ENCODE measurements at regions not wholly inside any gene's neighbourhood (a gene's known extent, or its start where the extent isn't known, plus 50 kb on each side); places are given as distances from the start of the nearest gene placed in this dataset.

DNA sequence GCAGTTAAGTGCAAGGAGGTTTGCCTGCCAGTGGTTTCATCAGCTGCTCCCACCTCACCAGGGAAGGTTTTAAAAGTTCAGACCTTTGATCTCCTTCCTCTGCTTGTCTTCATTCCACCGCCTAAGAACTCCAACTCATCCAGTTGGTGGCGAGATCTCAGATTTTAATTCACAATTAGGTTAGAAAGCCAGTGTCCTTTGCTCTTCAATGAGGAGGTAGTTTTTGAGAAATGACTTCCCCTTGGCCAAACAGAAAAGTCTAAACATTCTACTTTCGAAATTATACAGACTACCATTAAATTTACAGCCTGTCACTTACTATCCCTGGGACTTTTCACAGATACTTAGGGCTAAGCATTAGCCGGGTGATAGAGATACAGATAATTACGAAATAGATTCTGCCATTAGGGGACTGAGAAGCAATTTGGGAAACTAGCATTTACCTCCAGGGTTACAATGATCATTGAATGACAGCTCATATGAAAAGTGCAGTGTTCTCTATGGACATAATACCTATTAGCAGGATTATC is 513.4 kb upstream of the GHITM start:
- DNase-seq (ENCODE audit: low read depth, low spot score), result no peak
- H3K27me3 ChIP-seq (ENCODE audit: control insufficient read depth, insufficient read depth, low read length), result no peaks in the 10 kb centered on the region
- TF ChIP-seq CTCF (IDR thresholded peaks at IDR 0.05; ENCODE audit: low read depth, low read length), result no peak
- ChIA-PET CTCF (no interaction called here), POLR2A (no interaction called here)
- no peaks in the 10 kb centered on the region for H3K9me3 ChIP-seq (ENCODE audit: control insufficient read depth, insufficient read depth, low read length)
- H3K27ac ChIP-seq (ENCODE audit: low read depth, low read length), result no peak overlapping the region
- no peak overlapping the region for H3K4me3 ChIP-seq (ENCODE audit: low read depth, low read length)

DNA sequence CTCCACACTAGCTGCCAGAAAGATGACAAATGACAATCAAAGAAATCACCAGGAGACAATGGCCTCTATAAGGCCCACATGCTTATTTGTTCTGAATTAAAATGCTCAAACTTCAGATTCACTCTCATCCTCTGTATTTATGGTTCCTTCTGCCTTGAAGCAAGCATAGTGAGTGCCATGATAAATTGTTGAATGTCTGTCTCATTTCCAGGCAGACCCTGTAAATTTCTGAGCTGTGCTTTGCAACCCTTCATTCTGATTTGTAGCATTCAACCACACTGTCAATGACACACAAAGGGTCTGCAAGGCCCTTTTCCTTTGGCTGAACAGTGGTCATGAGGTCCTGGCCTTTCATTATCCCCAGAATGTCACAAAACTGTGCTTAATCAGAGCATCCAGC is 506.6 kb upstream of the GHITM start:
- no peak for TF ChIP-seq CTCF (IDR thresholded peaks at IDR 0.05; ENCODE audit: low read depth, low read length)
- CTCF ChIA-PET, result no interaction called here
- Histone ChIP-seq H3K4me3 (ENCODE audit: low read depth, low read length) (no peak overlapping the region), H3K27me3 (ENCODE audit: control insufficient read depth, insufficient read depth, low read length) (no peaks in the 10 kb centered on the region), H3K27ac (ENCODE audit: low read depth, low read length) (no peak overlapping the region), H3K9me3 (ENCODE audit: control insufficient read depth, insufficient read depth, low read length) (0 out of 2 replicates have a peak, but pooled peaks cover 4% of the 10 kb centered on the region)
- POLR2A ChIA-PET, result no interaction called here
- no peak for DNase-seq (ENCODE audit: low read depth, low spot score)

- POLR2A ChIA-PET, result no interaction called here
- Histone ChIP-seq H3K27ac (ENCODE audit: low read depth, low read length) (no peak overlapping the region), H3K9me3 (ENCODE audit: control insufficient read depth, insufficient read depth, low read length) (0 out of 2 replicates have a peak, but pooled peaks cover 4% of the 10 kb centered on the region), H3K4me3 (ENCODE audit: low read depth, low read length) (no peak overlapping the region), H3K27me3 (ENCODE audit: control insufficient read depth, insufficient read depth, low read length) (no peaks in the 10 kb centered on the region)
- TF ChIP-seq CTCF (IDR thresholded peaks at IDR 0.05; ENCODE audit: low read depth, low read length), result no peak
- no peak for DNase-seq (ENCODE audit: low read depth, low spot score)
- CTCF ChIA-PET, result no interaction called here
Observed at GRCh38 chr10:83633547-83633946, 505.8 kb upstream of the GHITM start.

- ChIA-PET POLR2A (no interaction called here), CTCF (no interaction called here)
- DNase-seq (ENCODE audit: low read depth, low spot score), result no peak
- no peak for TF ChIP-seq CTCF (IDR thresholded peaks at IDR 0.05; ENCODE audit: low read depth, low read length)
- Histone ChIP-seq H3K9me3 (ENCODE audit: control insufficient read depth, insufficient read depth, low read length) (no peaks in the 10 kb centered on the region), H3K4me3 (ENCODE audit: low read depth, low read length) (no peak overlapping the region), H3K27ac (ENCODE audit: low read depth, low read length) (no peak overlapping the region), H3K27me3 (ENCODE audit: control insufficient read depth, insufficient read depth, low read length) (no peaks in the 10 kb centered on the region)
Observed at GRCh38 chr10:83636826-83637225, 502.5 kb upstream of the GHITM start.

GRCh38 chr10:83647526-83647925 is 491.8 kb upstream of the GHITM start:
- Histone ChIP-seq H3K27me3 (ENCODE audit: control insufficient read depth, insufficient read depth, low read length) (no peaks in the 10 kb centered on the region), H3K9me3 (ENCODE audit: control insufficient read depth, insufficient read depth, low read length) (peaks cover 3% of the 10 kb centered on the region; the same call in 1 of the 2 replicates), H3K4me3 (ENCODE audit: low read depth, low read length) (no peak overlapping the region), H3K27ac (ENCODE audit: low read depth, low read length) (no peak overlapping the region)
- ChIA-PET CTCF (interaction anchor here (0.7 kb wide), 1 partner anchor 576 kb away, joined by 3 read pairs; no protein-coding TSS in a partner anchor), POLR2A (no interaction called here)
- TF ChIP-seq CTCF (IDR thresholded peaks at IDR 0.05; ENCODE audit: low read depth, low read length), result no peak
- no peak for DNase-seq (ENCODE audit: low read depth, low spot score)
